Ascending aorta (tissue), 2 donors: ENCODE measurements at regions not wholly inside any gene's neighbourhood (a gene's known extent, or its start where the extent isn't known, plus 50 kb on each side); places are given as distances from the start of the nearest gene placed in this dataset.

Experiments
- DNase-seq, 2 donors: peaks; one replicate each; pipeline ENCODE4 v3.0.0-alpha.2; 2019; ENCODE audit warnings: low spot score in 2 of 2
- H3K27ac ChIP-seq, 2 donors: fragments of 200-600 bp; sonication (generic); one replicate each; pipeline ENCODE4 v1.5.1; 2016 to 2017; ENCODE audit warnings: mild to moderate bottlenecking in 1 of 2
- H3K27me3 ChIP-seq: fragments of 200-600 bp; sonication (generic); one replicate; pipeline ENCODE4 v1.5.1; 2017
- H3K36me3 ChIP-seq, 2 donors: fragments of 200-600 bp; sonication (generic); one replicate each; pipeline ENCODE4 v1.5.1; 2016
- H3K4me1 ChIP-seq, 2 donors: fragments of 200-600 bp; sonication (generic); one replicate each; pipeline ENCODE4 v1.5.1; 2016 to 2017; ENCODE audit warnings: mild to moderate bottlenecking in 1 of 2
- H3K4me3 ChIP-seq, 2 donors: fragments of 200-600 bp; sonication (generic); one replicate each; pipeline ENCODE4 v1.5.1; 2016 to 2017; ENCODE audit warnings: mild to moderate bottlenecking in 1 of 2
- H3K9me3 ChIP-seq, 2 donors: fragments of 200-600 bp; sonication (generic); one replicate each; pipeline ENCODE4 v1.5.1; 2016
- intact Hi-C: fragments of 100-400 bp; cut with DNase I; formaldehyde crosslinking; loops from one replicate; pipeline ENCODE4 v1.15.1; 2023
- TF ChIP-seq, protein P1 (sequence below), 3 experiments: fragments of 200-600 bp in 2 of 3; fragments of 450-650 bp in 1 of 3; sonication (generic) in 2 of 3; IDR thresholded peaks; one replicate each; pipeline ENCODE4 v1.5.1; 2016 to 2019; ENCODE audit warnings: antibody characterized with exemption in 3 of 3, mild to moderate bottlenecking in 1 of 3, moderate library complexity in 1 of 3

- H3K27ac ChIP-seq = no peak overlapping the region
- H3K9me3 ChIP-seq = no peaks in the 10 kb centered on the region
- no peaks in the 10 kb centered on the region for H3K27me3 ChIP-seq
- H3K36me3 ChIP-seq = no peaks in the 10 kb centered on the region
- H3K4me3 ChIP-seq = no peak overlapping the region
- TF ChIP-seq, protein P1, sequence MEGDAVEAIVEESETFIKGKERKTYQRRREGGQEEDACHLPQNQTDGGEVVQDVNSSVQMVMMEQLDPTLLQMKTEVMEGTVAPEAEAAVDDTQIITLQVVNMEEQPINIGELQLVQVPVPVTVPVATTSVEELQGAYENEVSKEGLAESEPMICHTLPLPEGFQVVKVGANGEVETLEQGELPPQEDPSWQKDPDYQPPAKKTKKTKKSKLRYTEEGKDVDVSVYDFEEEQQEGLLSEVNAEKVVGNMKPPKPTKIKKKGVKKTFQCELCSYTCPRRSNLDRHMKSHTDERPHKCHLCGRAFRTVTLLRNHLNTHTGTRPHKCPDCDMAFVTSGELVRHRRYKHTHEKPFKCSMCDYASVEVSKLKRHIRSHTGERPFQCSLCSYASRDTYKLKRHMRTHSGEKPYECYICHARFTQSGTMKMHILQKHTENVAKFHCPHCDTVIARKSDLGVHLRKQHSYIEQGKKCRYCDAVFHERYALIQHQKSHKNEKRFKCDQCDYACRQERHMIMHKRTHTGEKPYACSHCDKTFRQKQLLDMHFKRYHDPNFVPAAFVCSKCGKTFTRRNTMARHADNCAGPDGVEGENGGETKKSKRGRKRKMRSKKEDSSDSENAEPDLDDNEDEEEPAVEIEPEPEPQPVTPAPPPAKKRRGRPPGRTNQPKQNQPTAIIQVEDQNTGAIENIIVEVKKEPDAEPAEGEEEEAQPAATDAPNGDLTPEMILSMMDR (IDR thresholded peaks at IDR 0.05) = no peak
- H3K4me1 ChIP-seq = no peaks in the 10 kb centered on the region
- DNase-seq = no peak
- intact Hi-C loops = no loop called here
Observed at GRCh38 chr21:17900990-17901385, 81.8 kb upstream of the C21orf91 start.

DNA sequence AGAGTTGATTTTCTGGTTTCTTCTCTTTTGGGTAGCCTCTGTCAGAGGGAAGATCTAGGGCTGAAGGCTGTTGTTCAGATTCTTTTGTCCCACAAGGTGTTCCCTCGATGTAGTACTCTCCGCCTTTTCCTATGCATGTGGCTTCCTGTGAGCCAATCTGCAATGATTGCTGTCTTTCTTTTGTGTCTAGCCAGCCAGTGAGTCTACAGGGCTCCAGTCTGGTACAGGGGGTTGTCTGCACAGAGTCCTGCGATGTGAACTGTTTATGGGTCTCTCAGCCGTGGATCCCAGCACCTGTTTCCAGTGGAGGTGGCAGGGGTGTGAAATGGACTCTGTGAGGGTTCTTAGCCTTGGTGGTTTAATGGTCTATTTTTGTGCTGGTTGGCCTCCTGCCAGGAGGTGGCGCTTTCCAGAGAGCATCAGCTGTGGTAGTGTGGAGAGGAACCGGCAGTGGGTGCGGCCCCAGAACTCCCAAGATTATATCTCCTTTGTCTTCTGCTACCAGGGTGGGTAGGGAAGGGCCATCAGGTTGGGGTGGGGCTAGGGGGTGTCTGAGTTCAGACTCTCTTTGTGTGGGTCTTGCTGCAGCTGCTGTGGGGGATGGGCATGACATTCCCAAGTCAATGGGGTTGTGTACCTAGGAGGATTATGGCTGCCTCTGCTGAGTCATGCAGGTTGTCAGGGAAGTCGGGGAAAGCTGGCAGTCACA, 81.3 kb upstream of the C21orf91 start:
- intact Hi-C loops = no loop called here
- Histone ChIP-seq H3K36me3 (no peaks in the 10 kb centered on the region), H3K4me3 (no peak overlapping the region), H3K9me3 (no peaks in the 10 kb centered on the region), H3K27me3 (no peaks in the 10 kb centered on the region), H3K27ac (no peak overlapping the region), H3K4me1 (no peaks in the 10 kb centered on the region)
- DNase-seq = no peak
- TF ChIP-seq, protein P1 (IDR thresholded peaks at IDR 0.05) = no peak

DNA sequence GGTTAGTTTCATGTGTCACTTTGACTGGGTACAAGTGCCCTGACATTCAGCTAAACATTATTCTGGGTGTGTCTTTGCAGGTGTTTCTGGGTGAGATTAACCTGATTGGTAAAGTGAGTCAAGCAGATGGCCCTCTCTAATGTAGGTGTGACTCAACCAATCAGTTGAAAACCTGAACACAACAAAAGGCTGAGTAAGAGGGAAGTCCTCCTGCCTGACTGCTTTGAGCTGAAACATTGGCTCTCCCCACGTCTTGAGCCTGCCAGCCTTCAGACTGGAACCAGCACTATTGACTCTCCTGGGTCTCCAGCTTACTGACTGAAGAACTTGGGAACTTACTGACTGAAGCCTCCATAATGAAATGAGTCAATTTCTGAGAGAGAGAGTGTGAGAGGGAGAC, 70.0 kb upstream of the C21orf91 start:
- no peaks in the 10 kb centered on the region for H3K4me1 ChIP-seq
- H3K27ac ChIP-seq = no peak overlapping the region
- TF ChIP-seq, protein P1 (IDR thresholded peaks at IDR 0.05) = no peak
- H3K9me3 ChIP-seq = no peaks in the 10 kb centered on the region
- H3K4me3 ChIP-seq = no peak overlapping the region
- no peaks in the 10 kb centered on the region for H3K36me3 ChIP-seq
- intact Hi-C loops = no loop called here
- DNase-seq = no peak
- H3K27me3 ChIP-seq = no peaks in the 10 kb centered on the region

DNA sequence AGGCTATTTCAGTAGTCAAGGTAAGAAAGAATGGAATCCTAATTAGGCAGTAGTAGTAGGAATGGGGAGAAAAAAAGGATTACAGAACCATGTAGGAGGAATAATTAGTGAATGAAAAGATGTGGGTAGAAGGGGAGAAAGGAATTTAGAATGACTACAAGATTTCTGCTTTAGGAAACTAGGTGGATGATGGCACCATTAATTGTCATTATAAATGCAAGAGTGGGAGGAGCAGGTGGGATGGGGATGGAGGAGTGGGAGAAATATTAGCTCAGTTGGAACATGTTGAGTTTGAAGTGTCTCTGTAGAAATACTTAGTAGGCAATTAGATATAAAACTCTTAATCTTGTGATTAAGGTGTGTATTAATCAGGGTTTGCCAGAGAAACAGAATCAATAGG, 50.0 kb upstream of the C21orf91 start:
- DNase-seq = no peak
- H3K27me3 ChIP-seq = no peaks in the 10 kb centered on the region
- intact Hi-C loops = no loop called here
- TF ChIP-seq, protein P1 (IDR thresholded peaks at IDR 0.05) = no peak
- H3K4me3 ChIP-seq = no peak overlapping the region
- no peaks in the 10 kb centered on the region for H3K4me1 ChIP-seq
- no peaks in the 10 kb centered on the region for H3K36me3 ChIP-seq
- H3K27ac ChIP-seq = no peak overlapping the region
- no peaks in the 10 kb centered on the region for H3K9me3 ChIP-seq
